RWPE2 (cell line): ENCODE measurements at regions not wholly inside any gene's neighbourhood (a gene's known extent, or its start where the extent isn't known, plus 50 kb on each side); places are given as distances from the start of the nearest gene placed in this dataset.

ENCODE experiments used
- ATAC-seq: fragments of 200-7000 bp; cut with Tn5 transposase; 3 replicates; pipeline ENCODE4 v1.9.1; 2021; ENCODE audit warnings: low read depth
- DNase-seq: peaks from one replicate; pipeline ENCODE4 v3.0.0-alpha.2; 2020; ENCODE audit warnings: low spot score
- H3K27ac ChIP-seq: fragments of 450-650 bp; 2 replicates; pipeline ENCODE4 v1.5.1; 2017; ENCODE audit warnings: mild to moderate bottlenecking; ENCODE audit not compliant: poor library complexity, severe bottlenecking
- H3K27me3 ChIP-seq: fragments of 250-450 bp; sonication (Bioruptor Pico); 2 replicates; pipeline ENCODE4 v1.5.1; 2021; ENCODE audit warnings: mild to moderate bottlenecking, moderate library complexity; ENCODE audit not compliant: insufficient read depth, poor library complexity, severe bottlenecking
- H3K36me3 ChIP-seq: fragments of 250-450 bp; sonication (Bioruptor Pico); 2 replicates; pipeline ENCODE4 v1.5.1; 2020; ENCODE audit warnings: low read depth, mild to moderate bottlenecking, moderate library complexity
- H3K4me1 ChIP-seq: fragments of 250-450 bp; sonication (Bioruptor Pico); 2 replicates; pipeline ENCODE4 v1.5.1; 2021; ENCODE audit warnings: mild to moderate bottlenecking, moderate library complexity; ENCODE audit not compliant: insufficient read depth, poor library complexity, severe bottlenecking
- H3K4me3 ChIP-seq: fragments of 250-450 bp; sonication (Bioruptor Pico); 2 replicates; pipeline ENCODE4 v1.5.1; 2021; ENCODE audit warnings: mild to moderate bottlenecking, moderate library complexity; ENCODE audit not compliant: severe bottlenecking
- H3K9me3 ChIP-seq: fragments of 250-450 bp; sonication (Bioruptor Pico); 2 replicates; pipeline ENCODE4 v1.5.1; 2021; ENCODE audit warnings: mild to moderate bottlenecking, moderate library complexity; ENCODE audit not compliant: severe bottlenecking
- TF ChIP-seq, protein P1 (sequence below): fragments of 450-650 bp; IDR thresholded peaks from one replicate; pipeline ENCODE4 v1.5.1; 2017; ENCODE audit warnings: mild to moderate bottlenecking, moderate library complexity; ENCODE audit not compliant: poor library complexity, severe bottlenecking

DNA sequence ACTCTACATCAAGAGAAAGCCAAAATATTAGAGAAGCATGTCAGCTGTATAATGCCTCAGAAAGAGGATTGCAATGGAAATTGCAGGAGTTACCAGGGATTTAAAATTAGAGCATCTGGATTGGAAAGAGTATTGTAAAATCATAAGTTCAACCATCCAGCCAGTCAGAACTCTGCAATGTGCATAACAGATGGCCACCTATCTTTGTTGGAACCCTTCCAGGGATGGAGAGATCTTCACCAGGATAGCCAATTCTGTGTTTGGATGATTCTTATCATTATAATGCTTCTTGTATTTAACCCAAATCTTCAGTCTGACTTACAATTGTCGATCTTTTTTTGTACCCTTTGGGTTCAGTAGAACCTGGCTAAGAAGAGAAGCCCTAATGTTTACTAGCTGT is 164.4 kb downstream of the TLR4 start:
- Histone ChIP-seq H3K27me3 (no peaks in the 10 kb centered on the region), H3K36me3 (no peaks in the 10 kb centered on the region), H3K9me3 (no peaks in the 10 kb centered on the region), H3K4me3 (no peak overlapping the region), H3K27ac (no peak overlapping the region), H3K4me1 (no peaks in the 10 kb centered on the region)
- TF ChIP-seq, protein P1, sequence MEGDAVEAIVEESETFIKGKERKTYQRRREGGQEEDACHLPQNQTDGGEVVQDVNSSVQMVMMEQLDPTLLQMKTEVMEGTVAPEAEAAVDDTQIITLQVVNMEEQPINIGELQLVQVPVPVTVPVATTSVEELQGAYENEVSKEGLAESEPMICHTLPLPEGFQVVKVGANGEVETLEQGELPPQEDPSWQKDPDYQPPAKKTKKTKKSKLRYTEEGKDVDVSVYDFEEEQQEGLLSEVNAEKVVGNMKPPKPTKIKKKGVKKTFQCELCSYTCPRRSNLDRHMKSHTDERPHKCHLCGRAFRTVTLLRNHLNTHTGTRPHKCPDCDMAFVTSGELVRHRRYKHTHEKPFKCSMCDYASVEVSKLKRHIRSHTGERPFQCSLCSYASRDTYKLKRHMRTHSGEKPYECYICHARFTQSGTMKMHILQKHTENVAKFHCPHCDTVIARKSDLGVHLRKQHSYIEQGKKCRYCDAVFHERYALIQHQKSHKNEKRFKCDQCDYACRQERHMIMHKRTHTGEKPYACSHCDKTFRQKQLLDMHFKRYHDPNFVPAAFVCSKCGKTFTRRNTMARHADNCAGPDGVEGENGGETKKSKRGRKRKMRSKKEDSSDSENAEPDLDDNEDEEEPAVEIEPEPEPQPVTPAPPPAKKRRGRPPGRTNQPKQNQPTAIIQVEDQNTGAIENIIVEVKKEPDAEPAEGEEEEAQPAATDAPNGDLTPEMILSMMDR = no peak
- DNase-seq = no peak
- no peak for ATAC-seq

DNA sequence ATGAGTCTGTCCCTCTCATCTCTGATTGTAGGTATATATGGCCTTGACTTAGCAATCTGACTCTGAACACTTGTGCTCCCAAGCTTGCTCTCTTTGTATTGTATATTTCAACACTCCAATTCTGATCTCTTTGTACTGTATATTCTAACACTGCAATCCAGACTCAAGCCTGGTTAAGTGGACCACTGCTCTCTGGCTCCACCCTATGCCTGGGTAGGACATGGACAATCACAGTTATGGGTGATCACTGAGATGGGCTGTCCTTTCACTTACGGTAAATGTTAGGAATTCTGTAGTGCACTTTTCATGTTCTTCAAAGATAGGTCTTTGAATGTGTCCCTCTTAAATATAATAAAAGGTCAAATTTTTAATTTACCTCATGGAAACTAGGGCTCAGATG is 165.1 kb downstream of the TLR4 start:
- Histone ChIP-seq H3K4me3 (no peak overlapping the region), H3K9me3 (no peaks in the 10 kb centered on the region), H3K27ac (no peak overlapping the region), H3K27me3 (no peaks in the 10 kb centered on the region), H3K36me3 (no peaks in the 10 kb centered on the region), H3K4me1 (no peaks in the 10 kb centered on the region)
- ATAC-seq = no peak
- no peak for DNase-seq
- TF ChIP-seq, protein P1 = no peak

DNA sequence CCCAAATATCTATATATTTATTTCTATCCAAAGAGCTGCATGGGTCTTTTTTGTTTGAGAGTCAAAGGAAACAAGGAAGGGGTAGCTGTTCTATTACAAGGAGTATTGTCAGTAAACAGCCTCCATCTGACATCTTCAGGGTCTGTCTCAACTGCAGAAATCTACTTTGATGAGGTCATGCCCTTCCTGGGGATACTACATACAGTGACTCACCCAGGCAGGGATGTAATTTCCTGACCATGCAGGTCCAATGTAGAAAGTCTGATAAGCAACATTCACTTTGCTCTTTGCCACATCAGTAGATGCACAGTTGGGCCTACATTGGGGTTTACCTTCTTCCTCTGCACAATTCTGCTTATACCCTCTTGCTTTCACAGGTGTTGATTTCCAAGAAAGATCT is 165.5 kb downstream of the TLR4 start:
- Histone ChIP-seq H3K27ac (no peak overlapping the region), H3K36me3 (no peaks in the 10 kb centered on the region), H3K4me3 (no peak overlapping the region), H3K27me3 (no peaks in the 10 kb centered on the region), H3K9me3 (no peaks in the 10 kb centered on the region), H3K4me1 (no peaks in the 10 kb centered on the region)
- DNase-seq (no peak), ATAC-seq (no peak)
- TF ChIP-seq, protein P1 = no peak

DNA sequence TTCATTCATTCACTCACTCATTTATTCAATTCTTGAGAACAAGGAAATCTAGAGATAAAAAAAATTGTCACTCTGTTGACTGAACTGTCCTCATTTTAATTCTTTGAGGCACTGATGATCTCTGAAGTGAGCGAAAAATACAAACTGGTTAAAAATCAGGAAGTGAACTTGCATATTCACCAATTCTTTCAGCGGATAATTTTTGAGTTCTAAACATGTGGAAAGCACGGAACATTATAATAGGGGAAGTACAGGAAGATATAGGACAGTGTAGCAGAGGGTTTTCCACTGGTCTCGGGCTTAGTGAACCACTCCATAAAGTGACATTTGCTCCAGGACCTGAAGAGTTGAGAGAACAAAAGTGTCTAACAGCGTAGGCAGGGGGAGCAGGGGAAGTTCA is 169.5 kb downstream of the TLR4 start:
- Histone ChIP-seq H3K9me3 (no peaks in the 10 kb centered on the region), H3K4me1 (no peaks in the 10 kb centered on the region), H3K27me3 (no peaks in the 10 kb centered on the region), H3K4me3 (no peak overlapping the region), H3K27ac (no peak overlapping the region), H3K36me3 (no peaks in the 10 kb centered on the region)
- DNase-seq (no peak), ATAC-seq (no peak)
- TF ChIP-seq, protein P1 = no peak

DNA sequence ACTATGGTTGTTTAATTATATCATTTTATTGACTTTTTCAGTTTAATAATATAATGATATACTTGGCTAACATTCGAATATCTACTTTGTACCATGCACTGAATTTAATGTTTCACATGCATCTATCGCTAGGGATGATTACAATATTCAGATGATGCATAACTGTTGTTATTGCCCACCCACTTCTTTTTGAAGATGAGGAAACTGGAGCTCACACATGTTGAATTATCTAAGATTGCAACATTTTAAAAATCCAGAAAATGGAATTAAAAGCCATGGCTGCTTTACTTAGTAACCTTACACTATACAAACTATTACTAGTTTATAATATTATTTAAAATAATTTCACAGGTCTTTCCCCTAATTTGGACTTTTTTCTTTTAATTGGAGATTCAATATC is 171.7 kb downstream of the TLR4 start:
- Histone ChIP-seq H3K4me1 (no peaks in the 10 kb centered on the region), H3K4me3 (no peak overlapping the region), H3K9me3 (no peaks in the 10 kb centered on the region), H3K27me3 (peaks cover 3% of the 10 kb centered on the region), H3K36me3 (no peaks in the 10 kb centered on the region), H3K27ac (no peak overlapping the region)
- DNase-seq = no peak
- TF ChIP-seq, protein P1 = no peak
- no peak for ATAC-seq
